ENCODE measurements at regions not wholly inside any gene's neighbourhood (a gene's known extent, or its start where the extent isn't known, plus 50 kb on each side); places are given as distances from the start of the nearest gene placed in this dataset.

GRCh38 chr20:57819691-57820380 is 110.0 kb upstream of the PMEPA1 start:
- no peaks in the 10 kb centered on the region for H3K36me3 Mint-ChIP-seq
- H3K9me3 Mint-ChIP-seq = no peaks in the 10 kb centered on the region
- H3K27ac Mint-ChIP-seq = no peak overlapping the region
- DNase-seq (ENCODE audit: extremely low spot score, unreplicated experiment) = no peak
- H3K4me1 Mint-ChIP-seq (ENCODE audit: unreplicated experiment) = peaks cover 5% of the 10 kb centered on the region
- no peak overlapping the region for H3K4me3 Mint-ChIP-seq
- H3K27me3 Mint-ChIP-seq = peaks cover 40% of the 10 kb centered on the region
- no peak for TF ChIP-seq CTCF (conservative IDR thresholded peaks at IDR 0.05)

DNA sequence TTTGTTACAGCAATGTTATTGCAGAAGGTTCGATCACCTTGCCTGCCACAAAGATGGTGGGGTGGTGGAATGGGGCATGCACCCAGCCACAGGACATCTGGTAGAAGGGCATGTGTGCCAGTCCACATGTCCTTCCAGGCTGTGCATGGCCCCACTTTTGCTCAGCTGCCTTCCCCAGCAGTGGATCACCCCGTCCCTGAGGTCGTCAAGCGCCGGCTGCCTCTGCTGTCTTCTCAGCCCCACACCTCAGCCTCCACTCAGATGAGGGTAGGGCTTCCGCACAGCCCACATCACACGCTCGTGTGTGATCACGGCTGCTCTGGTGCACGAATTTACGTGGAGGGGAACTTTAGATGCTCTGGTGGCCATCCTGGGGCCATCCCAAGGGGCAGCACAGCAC is 109.5 kb upstream of the PMEPA1 start:
- peaks cover 38% of the 10 kb centered on the region for H3K27me3 Mint-ChIP-seq
- no peaks in the 10 kb centered on the region for H3K36me3 Mint-ChIP-seq
- H3K4me1 Mint-ChIP-seq (ENCODE audit: unreplicated experiment) = peaks cover 5% of the 10 kb centered on the region
- DNase-seq (ENCODE audit: extremely low spot score, unreplicated experiment) = no peak
- H3K4me3 Mint-ChIP-seq = no peak overlapping the region
- H3K27ac Mint-ChIP-seq = no peak overlapping the region
- no peaks in the 10 kb centered on the region for H3K9me3 Mint-ChIP-seq
- TF ChIP-seq CTCF (conservative IDR thresholded peaks at IDR 0.05) = no peak

GRCh38 chr20:57818418-57819181 is 108.8 kb upstream of the PMEPA1 start:
- Mint-ChIP-seq H3K4me3 (no peak overlapping the region), H3K9me3 (no peaks in the 10 kb centered on the region), H3K27me3 (peaks cover 36% of the 10 kb centered on the region), H3K27ac (no peak overlapping the region), H3K36me3 (no peaks in the 10 kb centered on the region), H3K4me1 (ENCODE audit: unreplicated experiment) (peaks cover 9% of the 10 kb centered on the region)
- no peak for DNase-seq (ENCODE audit: extremely low spot score, unreplicated experiment)
- TF ChIP-seq CTCF (conservative IDR thresholded peaks at IDR 0.05) = no peak

DNA sequence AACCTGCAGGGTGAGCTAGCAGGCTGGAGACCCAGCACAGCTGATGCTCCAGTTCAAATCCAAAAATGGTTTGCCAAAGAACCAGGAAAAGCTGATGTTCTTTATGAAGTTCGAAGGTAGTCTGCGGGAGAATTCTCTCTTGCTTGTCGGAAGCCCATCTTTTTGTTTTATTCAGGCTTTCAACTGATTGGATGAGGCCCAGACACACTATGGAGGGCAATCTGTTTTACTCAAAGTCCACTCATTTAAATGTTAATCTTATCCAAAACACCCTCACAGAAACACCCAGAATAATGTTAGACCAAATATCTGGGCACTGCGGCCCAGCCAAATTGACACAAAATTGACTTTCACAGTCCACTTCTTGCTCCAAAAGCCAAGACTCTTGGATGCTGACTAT is 105.6 kb upstream of the PMEPA1 start:
- Mint-ChIP-seq H3K27me3 (peaks cover 33% of the 10 kb centered on the region), H3K27ac (no peak overlapping the region), H3K9me3 (no peaks in the 10 kb centered on the region), H3K36me3 (no peaks in the 10 kb centered on the region), H3K4me1 (ENCODE audit: unreplicated experiment) (peaks cover 34% of the 10 kb centered on the region), H3K4me3 (no peak overlapping the region)
- no peak for DNase-seq (ENCODE audit: extremely low spot score, unreplicated experiment)
- TF ChIP-seq CTCF (conservative IDR thresholded peaks at IDR 0.05) = no peak

DNA sequence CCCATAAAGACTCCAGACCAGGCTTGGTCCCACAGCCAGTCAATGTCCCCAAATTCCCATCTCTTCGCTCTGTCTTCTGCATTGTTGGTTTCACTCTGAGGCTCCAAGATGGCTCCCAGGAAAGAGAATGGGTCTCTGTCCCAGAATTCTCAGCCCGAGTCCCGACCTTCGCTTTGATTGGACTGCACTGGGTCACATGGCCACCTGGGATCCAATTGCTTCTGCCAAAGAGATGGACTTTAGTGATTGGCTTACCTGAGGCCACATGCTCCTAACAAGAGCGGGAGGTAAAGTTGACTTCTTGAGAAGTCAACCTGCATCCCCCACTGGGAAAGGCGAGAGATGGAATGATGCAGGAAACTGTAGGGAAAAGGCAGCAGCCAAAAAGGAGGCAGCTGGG is 104.7 kb upstream of the PMEPA1 start:
- no peak for TF ChIP-seq CTCF (conservative IDR thresholded peaks at IDR 0.05)
- DNase-seq (ENCODE audit: extremely low spot score, unreplicated experiment) = no peak
- Mint-ChIP-seq H3K4me3 (no peak overlapping the region), H3K27me3 (peaks cover 28% of the 10 kb centered on the region), H3K4me1 (ENCODE audit: unreplicated experiment) (peaks cover 39% of the 10 kb centered on the region), H3K27ac (no peak overlapping the region), H3K9me3 (no peaks in the 10 kb centered on the region), H3K36me3 (no peaks in the 10 kb centered on the region)

All from type B pancreatic cell (in vitro differentiated cells).